ENCODE measurements at regions not wholly inside any gene's neighbourhood (a gene's known extent, or its start where the extent isn't known, plus 50 kb on each side); places are given as distances from the start of the nearest gene placed in this dataset.

DNA sequence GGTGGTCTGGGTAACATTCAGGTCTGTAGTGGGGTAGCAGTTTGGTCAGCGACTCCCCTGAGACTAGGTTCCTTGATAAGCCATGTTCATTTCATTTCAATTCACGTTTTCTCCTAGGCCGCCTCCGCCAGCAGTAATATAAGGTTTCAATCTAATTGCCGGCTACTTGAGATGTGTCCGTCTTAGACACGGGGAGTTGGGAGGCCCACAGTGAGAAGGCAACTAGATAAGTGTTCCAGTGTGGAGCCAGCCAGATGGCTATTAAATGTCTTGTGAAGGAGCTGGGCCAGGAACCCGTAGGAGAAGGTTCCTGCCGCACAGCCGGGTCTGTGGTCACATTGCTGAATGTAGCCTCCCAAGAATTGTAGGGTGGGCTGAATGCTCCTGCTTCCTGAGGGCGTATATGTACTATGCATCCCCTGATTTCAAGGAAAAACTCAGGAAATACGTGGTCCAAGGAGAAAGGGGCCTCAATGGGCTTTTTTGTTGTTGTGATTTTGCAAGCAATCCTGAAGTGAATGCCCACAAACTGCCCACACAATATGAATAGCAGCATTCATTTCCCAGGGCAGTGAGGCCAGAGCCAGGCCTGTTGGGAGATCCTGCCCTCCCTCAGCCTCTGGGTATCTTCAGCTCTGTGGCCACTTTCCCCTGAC is 220.6 kb upstream of the RPL34 start (continued):
- no peak for TF ChIP-seq ZNF549 (tag by site-specific recombination; IDR thresholded peaks at IDR 0.05)
- TF ChIP-seq OSR2 (tag by site-specific recombination; IDR thresholded peaks at IDR 0.05) = peak; percentile 57
- TF ChIP-seq IKZF3 (tag by site-specific recombination; IDR thresholded peaks at IDR 0.05) = 0 out of 2 replicates have a peak, but pooled peaks have one; percentile 33

DNA sequence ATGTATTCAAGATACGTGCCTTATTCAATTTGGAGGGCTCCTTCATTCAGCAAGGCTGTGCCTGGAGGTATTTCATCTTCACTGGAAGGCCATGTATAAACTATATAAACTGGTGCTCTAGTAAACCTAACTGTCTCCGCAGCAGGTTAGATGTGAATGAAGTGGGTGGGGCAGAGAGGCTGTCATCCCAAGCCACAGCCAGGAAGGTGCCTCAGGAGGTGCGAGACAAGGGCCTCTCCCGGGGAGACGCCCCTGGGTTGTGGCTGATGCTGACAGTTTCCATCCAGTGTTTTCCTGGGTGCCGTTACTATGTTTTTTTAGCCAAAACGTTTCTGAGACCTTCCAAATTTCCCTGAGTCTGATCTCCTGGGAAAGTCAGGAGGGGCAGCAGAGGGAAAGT is 221.5 kb upstream of the RPL34 start:
- ChIA-PET POLR2A (no interaction called here), CTCF (no interaction called here)
- Histone ChIP-seq H3K36me3 (ENCODE audit: control insufficient read depth in 2 of 2, insufficient read depth in 1 of 2, low read length in 2 of 2) (no peaks in the 10 kb centered on the region), H3K4me1 (ENCODE audit: control insufficient read depth, insufficient read depth, low read length) (no peaks in the 10 kb centered on the region), H3K27ac (ENCODE audit: extremely low read depth, low read depth, low read length) (no peak overlapping the region), H3K4me3 (ENCODE audit: low read depth, low read length) (no peak overlapping the region), H3K9me3 (ENCODE audit: control insufficient read depth, insufficient read depth, low read depth, low read length) (no peaks in the 10 kb centered on the region)
- TF ChIP-seq ZNF354C (tag by site-specific recombination; IDR thresholded peaks at IDR 0.05; ENCODE audit: borderline replicate concordance, low read depth) = no peak
- TF ChIP-seq, protein P1, sequence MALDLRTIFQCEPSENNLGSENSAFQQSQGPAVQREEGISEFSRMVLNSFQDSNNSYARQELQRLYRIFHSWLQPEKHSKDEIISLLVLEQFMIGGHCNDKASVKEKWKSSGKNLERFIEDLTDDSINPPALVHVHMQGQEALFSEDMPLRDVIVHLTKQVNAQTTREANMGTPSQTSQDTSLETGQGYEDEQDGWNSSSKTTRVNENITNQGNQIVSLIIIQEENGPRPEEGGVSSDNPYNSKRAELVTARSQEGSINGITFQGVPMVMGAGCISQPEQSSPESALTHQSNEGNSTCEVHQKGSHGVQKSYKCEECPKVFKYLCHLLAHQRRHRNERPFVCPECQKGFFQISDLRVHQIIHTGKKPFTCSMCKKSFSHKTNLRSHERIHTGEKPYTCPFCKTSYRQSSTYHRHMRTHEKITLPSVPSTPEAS (tag by site-specific recombination; IDR thresholded peaks at IDR 0.05) = no peak
- TF ChIP-seq KLF10 (tag by site-specific recombination; IDR thresholded peaks at IDR 0.05) = no peak
- 0 out of 2 replicates have a peak, but pooled peaks have one; percentile 21 for TF ChIP-seq KLF1 (tag by site-specific recombination; IDR thresholded peaks at IDR 0.05)
- TF ChIP-seq, protein P2, sequence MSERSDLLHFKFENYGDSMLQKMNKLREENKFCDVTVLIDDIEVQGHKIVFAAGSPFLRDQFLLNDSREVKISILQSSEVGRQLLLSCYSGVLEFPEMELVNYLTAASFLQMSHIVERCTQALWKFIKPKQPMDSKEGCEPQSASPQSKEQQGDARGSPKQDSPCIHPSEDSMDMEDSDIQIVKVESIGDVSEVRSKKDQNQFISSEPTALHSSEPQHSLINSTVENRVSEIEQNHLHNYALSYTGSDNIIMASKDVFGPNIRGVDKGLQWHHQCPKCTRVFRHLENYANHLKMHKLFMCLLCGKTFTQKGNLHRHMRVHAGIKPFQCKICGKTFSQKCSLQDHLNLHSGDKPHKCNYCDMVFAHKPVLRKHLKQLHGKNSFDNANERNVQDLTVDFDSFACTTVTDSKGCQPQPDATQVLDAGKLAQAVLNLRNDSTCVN (tag by site-specific recombination; optimal IDR thresholded peaks at IDR 0.05) = no peak

DNA sequence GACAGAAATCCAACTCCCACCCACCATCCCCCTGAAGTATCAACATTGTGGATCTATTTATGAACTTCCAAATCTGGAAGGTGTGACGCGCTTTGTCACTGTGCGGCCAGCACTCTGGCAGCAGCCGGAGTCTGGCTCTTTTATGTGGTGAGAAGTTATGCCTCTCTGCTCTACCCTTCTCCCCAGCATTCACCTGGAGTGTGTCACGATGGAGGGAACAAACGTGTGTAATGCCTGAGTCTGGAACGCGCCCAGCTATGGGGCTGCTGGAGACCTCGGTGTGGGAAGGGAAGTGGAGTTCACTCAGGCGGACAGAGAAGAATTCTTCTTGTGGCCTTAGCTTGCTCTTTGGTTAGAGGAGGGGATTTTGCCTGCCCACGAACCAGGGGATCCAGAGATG is 222.1 kb upstream of the RPL34 start:
- no peak overlapping the region for H3K27ac ChIP-seq (ENCODE audit: extremely low read depth, low read depth, low read length)
- CTCF ChIA-PET = no interaction called here
- no peaks in the 10 kb centered on the region for H3K4me1 ChIP-seq (ENCODE audit: control insufficient read depth, insufficient read depth, low read length)
- H3K4me3 ChIP-seq (ENCODE audit: low read depth, low read length) = no peak overlapping the region
- no peaks in the 10 kb centered on the region for H3K36me3 ChIP-seq (ENCODE audit: control insufficient read depth in 2 of 2, insufficient read depth in 1 of 2, low read length in 2 of 2)
- no peaks in the 10 kb centered on the region for H3K9me3 ChIP-seq (ENCODE audit: control insufficient read depth, insufficient read depth, low read depth, low read length)
- POLR2A ChIA-PET = no interaction called here
- TF ChIP-seq KLF10 (tag by site-specific recombination; IDR thresholded peaks at IDR 0.05) (no peak), ZNF561 (tag by site-specific recombination; IDR thresholded peaks at IDR 0.05; ENCODE audit: borderline replicate concordance) (no peak), ZFP69B (tag by site-specific recombination; IDR thresholded peaks at IDR 0.05) (no peak), ZNF621 (tag by site-specific recombination; IDR thresholded peaks at IDR 0.05) (no peak), ZNF16 (tag by site-specific recombination; IDR thresholded peaks at IDR 0.05; ENCODE audit: low read depth) (no peak), ZNF335 (tag by site-specific recombination; conservative IDR thresholded peaks at IDR 0.05) (no peak)
- TF ChIP-seq, protein P3, sequence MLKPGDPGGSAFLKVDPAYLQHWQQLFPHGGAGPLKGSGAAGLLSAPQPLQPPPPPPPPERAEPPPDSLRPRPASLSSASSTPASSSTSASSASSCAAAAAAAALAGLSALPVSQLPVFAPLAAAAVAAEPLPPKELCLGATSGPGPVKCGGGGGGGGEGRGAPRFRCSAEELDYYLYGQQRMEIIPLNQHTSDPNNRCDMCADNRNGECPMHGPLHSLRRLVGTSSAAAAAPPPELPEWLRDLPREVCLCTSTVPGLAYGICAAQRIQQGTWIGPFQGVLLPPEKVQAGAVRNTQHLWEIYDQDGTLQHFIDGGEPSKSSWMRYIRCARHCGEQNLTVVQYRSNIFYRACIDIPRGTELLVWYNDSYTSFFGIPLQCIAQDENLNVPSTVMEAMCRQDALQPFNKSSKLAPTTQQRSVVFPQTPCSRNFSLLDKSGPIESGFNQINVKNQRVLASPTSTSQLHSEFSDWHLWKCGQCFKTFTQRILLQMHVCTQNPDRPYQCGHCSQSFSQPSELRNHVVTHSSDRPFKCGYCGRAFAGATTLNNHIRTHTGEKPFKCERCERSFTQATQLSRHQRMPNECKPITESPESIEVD (tag by site-specific recombination; IDR thresholded peaks at IDR 0.05) = no peak

DNA sequence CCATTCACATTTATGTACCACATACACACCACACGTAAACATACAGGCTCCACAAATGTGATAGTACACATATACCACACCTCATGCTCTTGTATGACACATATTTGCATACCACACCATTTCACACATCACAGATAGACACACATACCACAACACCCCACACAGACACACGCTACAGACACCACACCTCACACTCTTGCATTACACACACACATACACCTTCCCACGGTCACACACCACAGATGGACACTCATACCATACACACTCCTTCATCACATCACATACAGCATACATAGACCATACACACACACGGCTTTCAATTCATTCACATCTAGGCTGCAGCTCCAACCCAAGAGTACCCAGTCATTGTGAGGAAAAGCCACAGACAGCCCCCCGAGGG is 222.5 kb upstream of the RPL34 start:
- ChIA-PET POLR2A (no interaction called here), CTCF (no interaction called here)
- H3K36me3 ChIP-seq (ENCODE audit: control insufficient read depth in 2 of 2, insufficient read depth in 1 of 2, low read length in 2 of 2) = no peaks in the 10 kb centered on the region
- no peak overlapping the region for H3K27ac ChIP-seq (ENCODE audit: extremely low read depth, low read depth, low read length)
- no peak overlapping the region for H3K4me3 ChIP-seq (ENCODE audit: low read depth, low read length)
- H3K9me3 ChIP-seq (ENCODE audit: control insufficient read depth, insufficient read depth, low read depth, low read length) = no peaks in the 10 kb centered on the region
- no peaks in the 10 kb centered on the region for H3K4me1 ChIP-seq (ENCODE audit: control insufficient read depth, insufficient read depth, low read length)
- no peak for TF ChIP-seq ZNF473 (tag by site-specific recombination; IDR thresholded peaks at IDR 0.05)
- no peak for TF ChIP-seq BCL11A (tag by site-specific recombination; IDR thresholded peaks at IDR 0.05; ENCODE audit: low read depth)
- TF ChIP-seq, protein P4, sequence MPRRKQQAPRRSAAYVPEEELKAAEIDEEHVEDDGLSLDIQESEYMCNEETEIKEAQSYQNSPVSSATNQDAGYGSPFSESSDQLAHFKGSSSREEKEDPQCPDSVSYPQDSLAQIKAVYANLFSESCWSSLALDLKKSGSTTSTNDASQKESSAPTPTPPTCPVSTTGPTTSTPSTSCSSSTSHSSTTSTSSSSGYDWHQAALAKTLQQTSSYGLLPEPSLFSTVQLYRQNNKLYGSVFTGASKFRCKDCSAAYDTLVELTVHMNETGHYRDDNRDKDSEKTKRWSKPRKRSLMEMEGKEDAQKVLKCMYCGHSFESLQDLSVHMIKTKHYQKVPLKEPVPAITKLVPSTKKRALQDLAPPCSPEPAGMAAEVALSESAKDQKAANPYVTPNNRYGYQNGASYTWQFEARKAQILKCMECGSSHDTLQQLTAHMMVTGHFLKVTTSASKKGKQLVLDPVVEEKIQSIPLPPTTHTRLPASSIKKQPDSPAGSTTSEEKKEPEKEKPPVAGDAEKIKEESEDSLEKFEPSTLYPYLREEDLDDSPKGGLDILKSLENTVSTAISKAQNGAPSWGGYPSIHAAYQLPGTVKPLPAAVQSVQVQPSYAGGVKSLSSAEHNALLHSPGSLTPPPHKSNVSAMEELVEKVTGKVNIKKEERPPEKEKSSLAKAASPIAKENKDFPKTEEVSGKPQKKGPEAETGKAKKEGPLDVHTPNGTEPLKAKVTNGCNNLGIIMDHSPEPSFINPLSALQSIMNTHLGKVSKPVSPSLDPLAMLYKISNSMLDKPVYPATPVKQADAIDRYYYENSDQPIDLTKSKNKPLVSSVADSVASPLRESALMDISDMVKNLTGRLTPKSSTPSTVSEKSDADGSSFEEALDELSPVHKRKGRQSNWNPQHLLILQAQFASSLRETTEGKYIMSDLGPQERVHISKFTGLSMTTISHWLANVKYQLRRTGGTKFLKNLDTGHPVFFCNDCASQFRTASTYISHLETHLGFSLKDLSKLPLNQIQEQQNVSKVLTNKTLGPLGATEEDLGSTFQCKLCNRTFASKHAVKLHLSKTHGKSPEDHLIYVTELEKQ (tag by site-specific recombination; IDR thresholded peaks at IDR 0.05; ENCODE audit: borderline replicate concordance) = no peak
- TF ChIP-seq, protein P3 (tag by site-specific recombination; IDR thresholded peaks at IDR 0.05) = no peak
- no peak for TF ChIP-seq ZNF664 (tag by site-specific recombination; IDR thresholded peaks at IDR 0.05)
